ENCODE measurements at regions not wholly inside any gene's neighbourhood (a gene's known extent, or its start where the extent isn't known, plus 50 kb on each side); places are given as distances from the start of the nearest gene placed in this dataset.

GRCh38 chr3:9301798-9302197 lies 52.4 kb upstream of the SRGAP3 start:
- Histone ChIP-seq H3K27me3 (ENCODE audit: insufficient read depth, low read length) (no peaks in the 10 kb centered on the region), H3K9ac (ENCODE audit: low read length) (no peak overlapping the region), H3K79me2 (ENCODE audit: insufficient read depth, low read length) (no peaks in the 10 kb centered on the region), H3K9me3 (ENCODE audit: control insufficient read depth in 1 of 2, insufficient read depth in 1 of 2, low read depth in 1 of 2, low read length in 2 of 2) (no peaks in the 10 kb centered on the region), H2AFZ (ENCODE audit: low read depth, low read length, poor library complexity, severe bottlenecking) (peak overlapping the region; percentile 61), H4K20me1 (ENCODE audit: insufficient read depth) (no peaks in the 10 kb centered on the region), H3K4me2 (ENCODE audit: low read length) (peak overlapping the region; percentile 67), H3K9me2 (ENCODE audit: insufficient read depth) (no peaks in the 10 kb centered on the region), H3K36me3 (ENCODE audit: control insufficient read depth in 1 of 2, insufficient read depth in 2 of 2, low read length in 2 of 2) (no peaks in the 10 kb centered on the region), H3K4me1 (ENCODE audit: control insufficient read depth in 1 of 2, insufficient read depth in 2 of 2, low read length in 2 of 2) (peaks cover 0 to 12% of the 10 kb centered on the region in 2 experiments; a peak in 2 of 4 replicates), H3K4me3 (replicated peaks in 1 of 2; ENCODE audit: low read depth in 1 of 2, low read length in 2 of 2) (no peak overlapping the region), H3K27ac (ENCODE audit: low read depth, low read length) (no peak overlapping the region)
- BruUV-seq (replicated peaks) = no TSS peak
- CTCF ChIA-PET = interaction anchor here (0.7 to 3.3 kb wide), 9 partner anchors 53 to 639 kb away, joined by 3 to 26 read pairs (median 4); partner anchors contain the start of genes OXTR and SRGAP3
- TF ChIP-seq ZFX (IDR thresholded peaks at IDR 0.05) = no peak
- no peak for TF ChIP-seq SIN3A (IDR thresholded peaks at IDR 0.05; ENCODE audit: low read depth)
- peak; percentile 27; the same call in 1 of the 2 replicates for TF ChIP-seq FOSL1 (IDR thresholded peaks at IDR 0.05; ENCODE audit: low read depth)
- TF ChIP-seq RAD21 (IDR thresholded peaks at IDR 0.05; ENCODE audit: low read depth) = no peak
- TF ChIP-seq JUND (IDR thresholded peaks at IDR 0.05) = no peak
- no peak for TF ChIP-seq CEBPB (IDR thresholded peaks at IDR 0.05; ENCODE audit: low read depth)
- no peak for TF ChIP-seq POLR2AphosphoS5 (IDR thresholded peaks at IDR 0.05; ENCODE audit: low read depth, low read length)
- TF ChIP-seq EZH2 (IDR thresholded peaks at IDR 0.05) = no peak
- TF ChIP-seq ZNF274 (IDR thresholded peaks at IDR 0.05; ENCODE audit: low read depth, low read length) = no peak
- RAD21 ChIA-PET (ENCODE audit: low non-redundant PET in 1 of 2, low total read pairs in 2 of 2, uncharacterized antibody in 2 of 2, unreplicated experiment in 2 of 2) = interaction anchor here (0.5 to 1.0 kb wide), 4 partner anchors 314 to 443 kb away, joined by 3 to 10 read pairs (median 4); no protein-coding TSS in a partner anchor
- intact Hi-C loops (cut with micrococcal nuclease) = loop anchor here (1.0 to 5.0 kb wide), 4 partner anchors 234 to 639 kb away; no protein-coding TSS in a partner anchor
- no peak; the same call in 1 of the 2 replicates for ATAC-seq
- DNase-seq (ENCODE audit: low read depth, low spot score) = no peak
- POLR2A ChIA-PET = interaction anchor here (1.2 kb wide), 1 partner anchor 314 kb away, joined by 6 read pairs; no protein-coding TSS in a partner anchor

GRCh38 chr3:9302425-9303181 lies 53.2 kb upstream of the SRGAP3 start:
- H3K4me3 ChIP-seq (replicated peaks in 1 of 2; ENCODE audit: low read depth in 1 of 2, low read length in 2 of 2) = peak overlapping the region in 1 of 2 experiments; percentile 37; a peak in 3 of 4 replicates
- ChIA-PET RAD21 (ENCODE audit: low non-redundant PET in 1 of 2, low total read pairs in 2 of 2, uncharacterized antibody in 2 of 2, unreplicated experiment in 2 of 2) (interaction anchor here (0.5 to 1.0 kb wide), 4 partner anchors 315 to 444 kb away, joined by 3 to 10 read pairs (median 4); no protein-coding TSS in a partner anchor), CTCF (interaction anchor here (0.6 to 3.3 kb wide), 11 partner anchors 18 to 639 kb away, joined by 3 to 26 read pairs (median 4); partner anchors contain the start of genes OXTR and SRGAP3), POLR2A (interaction anchor here (1.2 kb wide), 1 partner anchor 315 kb away, joined by 6 read pairs; no protein-coding TSS in a partner anchor)
- no peaks in the 10 kb centered on the region for H3K27me3 ChIP-seq (ENCODE audit: insufficient read depth, low read length)
- no peaks in the 10 kb centered on the region for H3K36me3 ChIP-seq (ENCODE audit: control insufficient read depth in 1 of 2, insufficient read depth in 2 of 2, low read length in 2 of 2)
- H3K27ac ChIP-seq (ENCODE audit: low read depth, low read length) = no peak overlapping the region
- H3K9ac ChIP-seq (ENCODE audit: low read length) = no peak overlapping the region
- H3K9me3 ChIP-seq (ENCODE audit: control insufficient read depth in 1 of 2, insufficient read depth in 1 of 2, low read depth in 1 of 2, low read length in 2 of 2) = no peaks in the 10 kb centered on the region
- H3K79me2 ChIP-seq (ENCODE audit: insufficient read depth, low read length) = no peaks in the 10 kb centered on the region
- no peaks in the 10 kb centered on the region for H3K9me2 ChIP-seq (ENCODE audit: insufficient read depth)
- peak; percentile 98 for ATAC-seq
- H3K4me2 ChIP-seq (ENCODE audit: low read length) = peak overlapping the region; percentile 67
- H3K4me1 ChIP-seq (ENCODE audit: control insufficient read depth in 1 of 2, insufficient read depth in 2 of 2, low read length in 2 of 2) = peaks cover 0 to 12% of the 10 kb centered on the region in 2 experiments; a peak in 2 of 4 replicates
- peak overlapping the region; percentile 61 for H2AFZ ChIP-seq (ENCODE audit: low read depth, low read length, poor library complexity, severe bottlenecking)
- BruUV-seq (replicated peaks) = no TSS peak
- no peaks in the 10 kb centered on the region for H4K20me1 ChIP-seq (ENCODE audit: insufficient read depth)
- DNase-seq (ENCODE audit: low read depth, low spot score) = peak; percentile 56
- intact Hi-C loops (cut with micrococcal nuclease) = loop anchor here (1.0 to 5.0 kb wide), 4 partner anchors 235 to 640 kb away; no protein-coding TSS in a partner anchor
- TF ChIP-seq RAD21 (IDR thresholded peaks at IDR 0.05; ENCODE audit: low read depth) (peak; percentile 96), SP1 (IDR thresholded peaks at IDR 0.05; ENCODE audit: low read depth) (no peak), TCF7L2 (IDR thresholded peaks at IDR 0.05; ENCODE audit: borderline replicate concordance, extremely low read depth, insufficient read depth, insufficient read length) (no peak), EZH2 (IDR thresholded peaks at IDR 0.05) (no peak), CEBPB (IDR thresholded peaks at IDR 0.05; ENCODE audit: low read depth) (no peak), ZNF274 (IDR thresholded peaks at IDR 0.05; ENCODE audit: low read depth, low read length) (no peak)
- TF ChIP-seq, protein P1, sequence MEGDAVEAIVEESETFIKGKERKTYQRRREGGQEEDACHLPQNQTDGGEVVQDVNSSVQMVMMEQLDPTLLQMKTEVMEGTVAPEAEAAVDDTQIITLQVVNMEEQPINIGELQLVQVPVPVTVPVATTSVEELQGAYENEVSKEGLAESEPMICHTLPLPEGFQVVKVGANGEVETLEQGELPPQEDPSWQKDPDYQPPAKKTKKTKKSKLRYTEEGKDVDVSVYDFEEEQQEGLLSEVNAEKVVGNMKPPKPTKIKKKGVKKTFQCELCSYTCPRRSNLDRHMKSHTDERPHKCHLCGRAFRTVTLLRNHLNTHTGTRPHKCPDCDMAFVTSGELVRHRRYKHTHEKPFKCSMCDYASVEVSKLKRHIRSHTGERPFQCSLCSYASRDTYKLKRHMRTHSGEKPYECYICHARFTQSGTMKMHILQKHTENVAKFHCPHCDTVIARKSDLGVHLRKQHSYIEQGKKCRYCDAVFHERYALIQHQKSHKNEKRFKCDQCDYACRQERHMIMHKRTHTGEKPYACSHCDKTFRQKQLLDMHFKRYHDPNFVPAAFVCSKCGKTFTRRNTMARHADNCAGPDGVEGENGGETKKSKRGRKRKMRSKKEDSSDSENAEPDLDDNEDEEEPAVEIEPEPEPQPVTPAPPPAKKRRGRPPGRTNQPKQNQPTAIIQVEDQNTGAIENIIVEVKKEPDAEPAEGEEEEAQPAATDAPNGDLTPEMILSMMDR (IDR thresholded peaks at IDR 0.05 in 2 of 3, conservative IDR thresholded peaks at IDR 0.05 in 1 of 3; ENCODE audit: borderline replicate concordance in 1 of 3, insufficient read depth in 1 of 3, low read depth in 2 of 3, low read length in 2 of 3) = peak; percentile 81 to 97 (median 94)
